ENCODE measurements at regions not wholly inside any gene's neighbourhood (a gene's known extent, or its start where the extent isn't known, plus 50 kb on each side); places are given as distances from the start of the nearest gene placed in this dataset.

DNA sequence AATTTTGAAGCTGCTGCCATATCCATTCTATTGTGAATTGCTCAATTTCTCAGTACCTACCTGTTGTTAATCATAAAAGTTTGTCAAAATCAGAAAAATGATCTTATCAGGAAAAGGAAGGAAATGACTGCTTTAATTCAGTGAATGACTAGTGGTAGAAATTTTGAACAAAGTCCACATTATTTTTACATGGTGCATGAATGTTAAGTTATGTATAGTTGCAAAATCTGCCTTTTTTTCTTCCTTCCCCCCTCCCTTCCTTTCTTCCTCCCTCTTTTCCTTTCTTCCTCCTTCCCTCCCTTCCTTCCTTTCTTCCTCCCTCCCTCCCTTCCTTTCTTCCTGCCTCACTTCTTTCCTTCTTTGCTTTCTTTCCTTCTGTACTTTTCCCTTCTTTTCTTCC, 127.1 kb upstream of the TSHZ2 start:
- no peak for TF ChIP-seq EZH2 (IDR thresholded peaks at IDR 0.05; ENCODE audit: insufficient read depth, poor library complexity, severe bottlenecking)
- TF ChIP-seq EZH2phosphoT487 (IDR thresholded peaks at IDR 0.05; ENCODE audit: insufficient read depth, low read depth), result no peak
